ENCODE measurements at regions not wholly inside any gene's neighbourhood (a gene's known extent, or its start where the extent isn't known, plus 50 kb on each side); places are given as distances from the start of the nearest gene placed in this dataset.

DNA sequence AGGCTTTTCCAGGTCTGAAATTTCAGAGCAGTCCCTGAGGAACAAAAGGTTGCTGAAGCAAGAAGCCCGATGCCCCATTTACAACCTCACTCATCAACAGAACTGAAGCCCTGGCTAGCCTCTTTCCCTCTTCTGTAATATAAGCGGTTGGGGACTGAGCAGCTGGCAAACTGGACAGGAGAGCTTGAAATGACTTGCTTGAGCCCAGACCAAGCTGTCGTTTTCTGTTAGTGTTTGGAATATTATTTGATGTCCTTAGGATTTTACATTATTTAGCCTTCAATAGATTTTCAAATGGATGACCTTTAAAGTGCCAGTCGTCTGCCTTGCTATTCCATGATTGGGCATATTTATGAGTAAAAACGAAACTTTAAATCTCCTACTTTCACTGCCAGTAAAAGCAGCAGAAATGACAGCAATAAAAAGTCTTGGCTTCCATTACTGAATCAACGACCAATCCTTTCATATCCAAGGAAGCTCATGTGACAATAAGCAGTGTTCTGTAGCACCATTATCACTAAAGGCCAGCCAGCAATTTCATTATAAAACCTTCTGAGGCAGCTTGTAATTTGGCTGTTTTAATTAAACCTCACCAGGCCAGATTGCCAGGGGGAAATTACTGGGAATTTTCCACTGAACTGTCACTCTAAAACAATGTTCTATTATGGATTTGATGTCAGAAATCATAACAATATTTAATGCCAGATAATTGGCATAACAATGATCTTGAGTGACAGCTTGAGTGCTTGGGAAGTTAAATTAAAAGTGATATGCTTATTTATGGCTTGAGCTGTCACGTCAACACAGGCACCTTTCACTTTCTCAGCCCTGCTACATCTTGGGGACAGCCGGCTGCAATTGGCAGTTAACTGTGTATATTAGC is 85.9 kb downstream of the LSMEM1 start:
- in situ Hi-C loops (cut with HindIII; ENCODE audit: low sequenced_read_pairs) = no loop called here
- no peak overlapping the region for H3K4me3 ChIP-seq (ENCODE audit: low read depth, low read length)
- DNase-seq (ENCODE audit: low read depth) = no peak
- TF ChIP-seq, protein P1, sequence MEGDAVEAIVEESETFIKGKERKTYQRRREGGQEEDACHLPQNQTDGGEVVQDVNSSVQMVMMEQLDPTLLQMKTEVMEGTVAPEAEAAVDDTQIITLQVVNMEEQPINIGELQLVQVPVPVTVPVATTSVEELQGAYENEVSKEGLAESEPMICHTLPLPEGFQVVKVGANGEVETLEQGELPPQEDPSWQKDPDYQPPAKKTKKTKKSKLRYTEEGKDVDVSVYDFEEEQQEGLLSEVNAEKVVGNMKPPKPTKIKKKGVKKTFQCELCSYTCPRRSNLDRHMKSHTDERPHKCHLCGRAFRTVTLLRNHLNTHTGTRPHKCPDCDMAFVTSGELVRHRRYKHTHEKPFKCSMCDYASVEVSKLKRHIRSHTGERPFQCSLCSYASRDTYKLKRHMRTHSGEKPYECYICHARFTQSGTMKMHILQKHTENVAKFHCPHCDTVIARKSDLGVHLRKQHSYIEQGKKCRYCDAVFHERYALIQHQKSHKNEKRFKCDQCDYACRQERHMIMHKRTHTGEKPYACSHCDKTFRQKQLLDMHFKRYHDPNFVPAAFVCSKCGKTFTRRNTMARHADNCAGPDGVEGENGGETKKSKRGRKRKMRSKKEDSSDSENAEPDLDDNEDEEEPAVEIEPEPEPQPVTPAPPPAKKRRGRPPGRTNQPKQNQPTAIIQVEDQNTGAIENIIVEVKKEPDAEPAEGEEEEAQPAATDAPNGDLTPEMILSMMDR (IDR thresholded peaks at IDR 0.05; ENCODE audit: low read depth, low read length, missing control alignments) = no peak

DNA sequence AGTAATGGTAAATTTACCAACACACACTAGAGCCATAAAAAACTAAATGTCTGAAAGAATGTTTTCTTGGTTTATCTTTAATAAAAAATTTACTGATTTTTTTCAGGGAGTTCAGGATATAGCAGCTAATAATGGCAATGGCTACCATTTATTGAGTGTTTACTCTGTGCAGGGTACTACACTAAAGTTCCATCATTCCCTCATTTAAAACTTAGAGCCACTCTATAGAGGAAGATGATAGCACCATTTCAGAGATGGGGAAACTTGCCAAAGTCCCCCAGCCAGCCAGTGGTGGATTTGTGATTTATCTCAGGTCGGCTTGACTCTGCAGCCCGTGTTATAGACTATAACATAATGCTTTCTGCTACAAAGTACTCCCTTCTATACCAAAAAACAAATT is 86.6 kb downstream of the LSMEM1 start:
- no peak overlapping the region for H3K4me3 ChIP-seq (ENCODE audit: low read depth, low read length)
- no peak for DNase-seq (ENCODE audit: low read depth)
- TF ChIP-seq, protein P1 (IDR thresholded peaks at IDR 0.05; ENCODE audit: low read depth, low read length, missing control alignments) = no peak
- in situ Hi-C loops (cut with HindIII; ENCODE audit: low sequenced_read_pairs) = no loop called here

DNA sequence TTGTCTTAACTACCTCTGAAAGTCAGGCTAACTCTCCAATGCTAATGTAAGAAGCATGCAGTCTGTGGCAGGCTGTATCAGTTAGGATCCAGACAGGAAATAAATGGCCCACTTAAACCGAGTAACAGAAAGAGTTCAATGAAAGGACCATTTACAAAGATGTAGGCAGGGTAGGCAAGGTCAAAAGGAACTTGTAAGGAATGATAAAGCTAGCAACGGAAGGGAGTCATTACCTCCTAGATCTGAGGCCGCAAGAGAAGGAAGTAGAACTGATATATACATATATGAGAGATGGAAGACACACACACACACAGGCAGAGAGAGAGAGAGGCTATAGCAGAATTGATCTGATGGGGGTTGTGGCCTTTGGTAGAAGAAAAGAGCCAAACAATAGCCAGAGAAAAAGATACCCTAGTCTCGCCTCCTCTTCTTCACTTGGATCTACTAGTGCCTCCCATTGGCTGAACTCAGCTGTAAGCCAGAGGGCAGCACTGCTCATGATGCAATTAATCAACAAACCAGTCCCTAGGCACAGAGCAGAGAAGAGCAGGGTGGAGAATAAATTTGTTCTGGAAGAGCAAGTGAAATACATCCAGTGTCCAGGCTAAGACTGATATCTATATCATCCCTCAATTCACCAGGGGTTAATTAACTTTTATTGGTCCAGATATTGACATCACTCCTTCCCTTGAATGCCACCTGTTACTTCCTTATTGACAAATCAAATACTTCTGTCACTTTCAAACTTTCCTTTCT is 91.2 kb downstream of the LSMEM1 start:
- no peak overlapping the region for H3K4me3 ChIP-seq (ENCODE audit: low read depth, low read length)
- in situ Hi-C loops (cut with HindIII; ENCODE audit: low sequenced_read_pairs) = no loop called here
- TF ChIP-seq, protein P1 (IDR thresholded peaks at IDR 0.05; ENCODE audit: low read depth, low read length, missing control alignments) = no peak
- no peak for DNase-seq (ENCODE audit: low read depth)

DNA sequence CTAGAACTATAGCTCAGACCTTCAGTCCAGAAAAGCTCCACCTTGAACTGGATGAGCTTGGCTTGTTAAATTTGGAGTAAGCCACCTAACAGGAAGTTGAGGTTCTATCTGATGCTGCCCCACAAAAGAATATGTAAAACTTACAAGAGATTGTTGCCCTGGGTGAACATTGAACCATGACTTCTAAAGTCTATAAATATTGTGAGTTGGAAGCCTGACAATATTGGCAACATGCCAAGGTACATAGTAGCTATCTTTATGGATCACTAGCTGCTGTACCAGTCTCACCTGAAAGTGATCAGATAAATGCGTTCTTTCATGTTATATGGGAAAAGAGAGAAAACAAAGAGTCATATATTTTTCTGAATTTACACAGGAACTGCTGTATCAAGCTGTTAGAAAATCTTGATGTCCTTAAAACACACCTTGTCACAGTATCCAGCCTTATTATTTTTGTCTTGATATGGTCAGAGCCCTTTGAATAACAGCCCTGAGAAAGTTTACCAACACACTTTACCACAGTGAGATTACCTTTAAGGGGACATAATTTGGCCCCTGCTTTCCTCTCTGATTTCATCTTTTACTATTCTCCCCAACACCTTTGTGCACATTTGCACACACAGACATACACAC is 92.0 kb downstream of the LSMEM1 start:
- in situ Hi-C loops (cut with HindIII; ENCODE audit: low sequenced_read_pairs) = no loop called here
- no peak for DNase-seq (ENCODE audit: low read depth)
- TF ChIP-seq, protein P1 (IDR thresholded peaks at IDR 0.05; ENCODE audit: low read depth, low read length, missing control alignments) = no peak
- H3K4me3 ChIP-seq (ENCODE audit: low read depth, low read length) = no peak overlapping the region

DNA sequence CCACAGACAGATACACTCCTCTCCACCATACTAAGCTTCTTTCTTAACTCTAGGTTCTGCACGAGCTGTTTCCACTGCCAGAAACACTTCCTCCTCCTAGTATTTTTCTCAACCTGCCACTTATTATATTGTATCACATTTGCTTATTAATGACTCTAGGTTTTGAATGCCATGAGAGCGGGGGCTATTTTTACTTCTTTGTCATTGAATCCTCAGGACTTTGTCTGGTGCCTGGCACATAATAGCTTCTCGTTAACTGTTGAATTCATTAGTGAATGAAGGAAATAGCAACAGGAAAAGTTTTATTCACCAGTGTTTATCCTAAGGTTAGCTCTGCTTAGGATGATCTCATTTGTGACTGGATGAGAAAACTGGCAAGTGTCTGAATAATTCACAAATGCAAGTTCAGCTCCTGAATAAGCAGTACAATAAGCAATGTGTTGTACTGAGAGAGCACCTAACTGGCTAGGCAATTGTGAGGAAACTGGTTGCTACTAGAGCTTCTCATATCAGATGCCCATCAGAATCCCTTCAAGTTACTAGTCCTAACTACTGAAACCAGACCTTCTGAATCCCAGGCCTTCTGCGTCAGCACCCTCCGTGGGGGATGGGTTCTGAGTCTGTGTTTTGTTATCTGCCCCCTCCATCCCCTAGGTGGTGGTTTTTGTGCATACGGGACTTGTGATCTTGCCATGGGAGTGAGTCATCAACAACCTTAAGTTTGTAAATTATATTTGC is 92.7 kb downstream of the LSMEM1 start:
- TF ChIP-seq, protein P1 (IDR thresholded peaks at IDR 0.05; ENCODE audit: low read depth, low read length, missing control alignments) = no peak

DNA sequence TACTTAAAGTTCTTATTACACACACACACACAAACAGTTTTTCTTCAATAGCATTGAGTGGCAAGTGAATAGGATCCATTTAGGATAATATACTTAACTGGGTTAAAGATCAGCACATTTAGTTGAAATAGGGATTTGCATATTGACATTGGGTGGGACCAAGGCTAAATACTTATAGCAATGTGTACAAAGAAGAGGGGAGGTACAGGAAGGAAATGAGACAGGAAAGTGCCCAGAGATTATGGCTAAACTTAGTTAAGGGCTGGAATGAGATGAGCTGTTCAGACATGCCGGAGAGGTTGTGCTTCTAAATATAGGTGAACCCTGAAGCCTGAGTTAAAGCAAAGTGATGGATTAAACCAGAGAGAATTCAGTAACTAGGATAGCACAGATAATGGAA is 95.1 kb downstream of the LSMEM1 start:
- DNase-seq (ENCODE audit: low read depth) = no peak
- in situ Hi-C loops (cut with HindIII; ENCODE audit: low sequenced_read_pairs) = no loop called here
- H3K4me3 ChIP-seq (ENCODE audit: low read depth, low read length) = no peak overlapping the region
- TF ChIP-seq, protein P1 (IDR thresholded peaks at IDR 0.05; ENCODE audit: low read depth, low read length, missing control alignments) = no peak

More for the DNA sequence above, 92.7 kb downstream of the LSMEM1 start:
- H3K4me3 ChIP-seq (ENCODE audit: low read depth, low read length) = no peak overlapping the region
- DNase-seq (ENCODE audit: low read depth) = peak; percentile 1
- in situ Hi-C loops (cut with HindIII; ENCODE audit: low sequenced_read_pairs) = no loop called here

Data from astrocyte of the cerebellum (primary cell).